KMS-11 (cell line): ENCODE measurements at regions not wholly inside any gene's neighbourhood (a gene's known extent, or its start where the extent isn't known, plus 50 kb on each side); places are given as distances from the start of the nearest gene placed in this dataset.

Source experiments
- H2AFZ ChIP-seq: fragments of 200-600 bp; sonication (generic); 2 replicates; pipeline ENCODE4 v1.6.1; 2016; ENCODE audit warnings: antibody characterized with exemption, mixed run types, low read depth
- H3K27ac ChIP-seq: fragments of 200-600 bp; sonication (generic); 2 replicates; pipeline ENCODE4 v1.6.1; 2016; ENCODE audit warnings: mild to moderate bottlenecking, mixed run types
- H3K27me3 ChIP-seq: fragments of 200-600 bp; sonication (generic); 2 replicates; pipeline ENCODE4 v1.6.1; 2017; ENCODE audit warnings: mild to moderate bottlenecking, low read depth, mixed run types, moderate library complexity; ENCODE audit not compliant: insufficient read depth
- H3K36me3 ChIP-seq: fragments of 200-600 bp; sonication (generic); 2 replicates; pipeline ENCODE4 v1.6.1; 2017; ENCODE audit warnings: mild to moderate bottlenecking, mixed run types; ENCODE audit not compliant: insufficient read depth
- H3K4me1 ChIP-seq: fragments of 200-600 bp; sonication (generic); 2 replicates; pipeline ENCODE4 v1.6.1; 2016; ENCODE audit warnings: mild to moderate bottlenecking, low read depth, mixed run types; ENCODE audit not compliant: poor library complexity, severe bottlenecking
- H3K4me2 ChIP-seq: fragments of 200-600 bp; sonication (generic); 2 replicates; pipeline ENCODE4 v1.7.0; 2016; ENCODE audit warnings: mild to moderate bottlenecking, mixed run types
- H3K4me3 ChIP-seq: fragments of 200-600 bp; sonication (generic); IDR thresholded peaks from 2 replicates; pipeline ENCODE4 v1.6.1; 2017; ENCODE audit warnings: low read depth, low read length, mixed read lengths; ENCODE audit not compliant: insufficient read depth
- H3K79me2 ChIP-seq: fragments of 200-600 bp; sonication (generic); 2 replicates; pipeline ENCODE4 v1.6.1; 2016; ENCODE audit warnings: low read depth, mixed run types; ENCODE audit not compliant: insufficient read depth
- H3K9ac ChIP-seq: fragments of 200-600 bp; sonication (generic); 2 replicates; pipeline ENCODE4 v1.6.1; 2016; ENCODE audit warnings: mild to moderate bottlenecking, mixed run types
- H4K20me1 ChIP-seq: fragments of 200-600 bp; sonication (generic); 2 replicates; pipeline ENCODE4 v1.6.1; 2016; ENCODE audit warnings: mild to moderate bottlenecking, mixed run types; ENCODE audit not compliant: insufficient read depth
- TF ChIP-seq, protein P1 (sequence below): fragments of 200-600 bp; sonication (generic); conservative IDR thresholded peaks from 2 replicates; pipeline ENCODE4 v1.6.1; 2017; ENCODE audit warnings: low read depth, mild to moderate bottlenecking, antibody characterized with exemption, low read length, moderate library complexity, mixed read lengths

DNA sequence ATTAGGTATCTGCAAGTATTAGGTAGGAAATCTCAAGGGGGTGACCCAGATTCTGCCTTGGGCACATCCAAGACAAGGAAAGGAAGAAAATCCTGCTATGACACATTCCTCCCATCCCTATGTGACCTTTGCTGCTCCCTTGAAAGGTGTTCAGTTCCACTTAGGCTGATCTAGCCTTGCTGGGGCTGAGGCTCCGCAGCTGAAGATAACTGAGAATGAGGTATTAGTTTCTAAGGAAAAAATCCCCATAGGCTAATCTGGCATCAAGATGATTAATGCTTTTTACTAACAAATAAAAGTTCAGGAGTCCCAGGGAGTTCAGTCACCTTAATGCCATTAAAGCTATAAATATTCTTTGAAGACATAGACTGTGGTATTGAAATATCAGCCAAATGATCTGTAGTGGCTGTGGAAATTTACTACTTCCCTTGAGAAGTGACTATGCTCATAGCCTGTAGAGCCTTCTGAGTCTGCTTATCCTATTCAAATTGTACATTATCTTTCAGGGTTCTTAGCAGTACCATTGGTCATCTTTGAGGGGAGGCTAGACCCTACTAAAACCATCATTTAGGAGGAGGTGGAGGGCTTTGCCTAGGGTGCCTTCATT is 239.9 kb upstream of the RAG2 start:
- TF ChIP-seq, protein P1, sequence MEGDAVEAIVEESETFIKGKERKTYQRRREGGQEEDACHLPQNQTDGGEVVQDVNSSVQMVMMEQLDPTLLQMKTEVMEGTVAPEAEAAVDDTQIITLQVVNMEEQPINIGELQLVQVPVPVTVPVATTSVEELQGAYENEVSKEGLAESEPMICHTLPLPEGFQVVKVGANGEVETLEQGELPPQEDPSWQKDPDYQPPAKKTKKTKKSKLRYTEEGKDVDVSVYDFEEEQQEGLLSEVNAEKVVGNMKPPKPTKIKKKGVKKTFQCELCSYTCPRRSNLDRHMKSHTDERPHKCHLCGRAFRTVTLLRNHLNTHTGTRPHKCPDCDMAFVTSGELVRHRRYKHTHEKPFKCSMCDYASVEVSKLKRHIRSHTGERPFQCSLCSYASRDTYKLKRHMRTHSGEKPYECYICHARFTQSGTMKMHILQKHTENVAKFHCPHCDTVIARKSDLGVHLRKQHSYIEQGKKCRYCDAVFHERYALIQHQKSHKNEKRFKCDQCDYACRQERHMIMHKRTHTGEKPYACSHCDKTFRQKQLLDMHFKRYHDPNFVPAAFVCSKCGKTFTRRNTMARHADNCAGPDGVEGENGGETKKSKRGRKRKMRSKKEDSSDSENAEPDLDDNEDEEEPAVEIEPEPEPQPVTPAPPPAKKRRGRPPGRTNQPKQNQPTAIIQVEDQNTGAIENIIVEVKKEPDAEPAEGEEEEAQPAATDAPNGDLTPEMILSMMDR, result no peak
- Histone ChIP-seq H3K27me3 (no peaks in the 10 kb centered on the region), H3K4me1 (no peaks in the 10 kb centered on the region), H3K9ac (no peak overlapping the region), H3K79me2 (no peaks in the 10 kb centered on the region), H3K27ac (no peak overlapping the region), H3K4me3 (no peak overlapping the region), H3K36me3 (no peaks in the 10 kb centered on the region), H3K4me2 (no peak overlapping the region), H2AFZ (no peak overlapping the region), H4K20me1 (no peaks in the 10 kb centered on the region)

DNA sequence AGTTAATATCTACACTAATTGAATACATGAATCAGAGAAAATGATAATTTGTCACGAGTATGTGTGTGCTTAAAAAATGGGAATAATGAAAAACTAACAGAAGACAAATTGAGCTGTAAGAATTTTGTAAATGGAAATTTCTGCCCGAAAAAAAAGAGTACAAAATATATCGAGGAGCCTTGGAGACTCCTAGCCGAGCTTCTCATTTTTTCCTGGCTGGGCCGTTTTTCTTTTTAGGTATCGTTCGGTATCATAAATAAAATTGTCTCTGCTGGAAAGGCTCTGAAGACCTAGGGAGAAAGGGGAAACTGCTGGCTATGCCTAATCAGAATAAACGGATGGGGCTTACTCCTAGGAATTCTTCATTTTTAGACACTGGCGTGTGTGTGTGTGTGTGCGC is 227.2 kb upstream of the RAG2 start:
- Histone ChIP-seq H3K27me3 (no peaks in the 10 kb centered on the region), H3K4me1 (no peaks in the 10 kb centered on the region), H2AFZ (no peak overlapping the region), H3K4me2 (no peak overlapping the region), H3K79me2 (no peaks in the 10 kb centered on the region), H4K20me1 (no peaks in the 10 kb centered on the region), H3K36me3 (no peaks in the 10 kb centered on the region), H3K27ac (no peak overlapping the region), H3K4me3 (no peak overlapping the region), H3K9ac (no peak overlapping the region)
- TF ChIP-seq, protein P1, result no peak

DNA sequence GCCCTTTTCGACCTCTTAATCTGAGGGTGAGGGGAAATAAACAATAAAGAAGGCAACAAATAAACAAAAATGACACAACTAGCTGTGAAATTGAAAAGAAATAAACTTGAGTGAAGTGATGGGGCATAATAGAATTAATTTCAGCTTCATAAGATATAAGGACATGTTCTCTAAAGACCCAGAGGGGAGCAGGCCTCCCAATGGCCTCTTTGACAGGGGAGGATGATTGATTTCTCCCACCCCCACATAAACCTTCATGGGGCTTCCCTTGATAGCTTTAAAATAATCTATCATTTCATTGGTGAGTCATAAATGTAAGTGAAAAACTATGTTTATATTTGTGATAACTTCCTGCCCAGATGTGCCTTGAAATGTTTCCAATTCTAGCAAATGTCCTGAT is 226.3 kb upstream of the RAG2 start:
- TF ChIP-seq, protein P1, result no peak
- H3K4me1 ChIP-seq, result no peaks in the 10 kb centered on the region
- no peak overlapping the region for H3K4me2 ChIP-seq

DNA sequence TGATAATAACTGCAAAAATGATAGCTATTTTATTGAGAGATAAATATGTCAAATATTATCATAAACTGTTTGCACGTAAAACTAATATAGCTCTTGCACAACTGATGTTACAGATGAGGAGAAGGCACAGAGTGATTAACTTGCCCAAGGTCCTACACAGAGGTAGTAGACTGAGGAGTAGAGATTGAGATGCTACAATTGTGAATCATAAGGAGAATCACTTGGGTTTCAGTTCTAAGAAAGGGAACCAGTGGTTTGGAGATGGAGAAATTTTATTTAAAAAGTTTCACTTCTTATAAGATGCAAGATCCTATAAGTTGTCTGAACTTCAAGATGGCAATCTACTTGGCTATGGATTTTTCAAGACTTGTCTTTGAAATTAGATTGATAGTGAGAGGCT is 224.8 kb upstream of the RAG2 start:
- no peaks in the 10 kb centered on the region for H3K36me3 ChIP-seq
- no peak overlapping the region for H3K27ac ChIP-seq
- no peaks in the 10 kb centered on the region for H4K20me1 ChIP-seq
- H3K4me3 ChIP-seq, result no peak overlapping the region
- H3K9ac ChIP-seq, result no peak overlapping the region
- no peaks in the 10 kb centered on the region for H3K27me3 ChIP-seq
- TF ChIP-seq, protein P1, result no peak
- no peak overlapping the region for H2AFZ ChIP-seq
- H3K79me2 ChIP-seq, result no peaks in the 10 kb centered on the region
- H3K4me2 ChIP-seq, result no peak overlapping the region
- H3K4me1 ChIP-seq, result no peaks in the 10 kb centered on the region

More for the DNA sequence above, 226.3 kb upstream of the RAG2 start:
- Histone ChIP-seq H4K20me1 (no peaks in the 10 kb centered on the region), H3K36me3 (no peaks in the 10 kb centered on the region), H3K27me3 (no peaks in the 10 kb centered on the region), H3K4me3 (no peak overlapping the region), H2AFZ (no peak overlapping the region), H3K79me2 (no peaks in the 10 kb centered on the region), H3K9ac (no peak overlapping the region), H3K27ac (no peak overlapping the region)
